ENCODE measurements at regions not wholly inside any gene's neighbourhood (a gene's known extent, or its start where the extent isn't known, plus 50 kb on each side); places are given as distances from the start of the nearest gene placed in this dataset.

- Histone ChIP-seq H3K27me3 (ENCODE audit: control insufficient read depth, insufficient read depth, low read length) (no peaks in the 10 kb centered on the region), H3K9ac (ENCODE audit: low read length) (no peak overlapping the region), H3K36me3 (ENCODE audit: control insufficient read depth, insufficient read depth, low read length) (no peaks in the 10 kb centered on the region), H3K27ac (ENCODE audit: low read depth, low read length) (no peak overlapping the region), H3K9me3 (ENCODE audit: control insufficient read depth, insufficient read depth, low read depth, low read length) (no peaks in the 10 kb centered on the region), H3K4me3 (ENCODE audit: low read depth, low read length) (no peak overlapping the region), H3K4me1 (ENCODE audit: control insufficient read depth, insufficient read depth, low read length) (no peaks in the 10 kb centered on the region)
Measured at GRCh38 chr2:5442736-5443135, 249.4 kb upstream of the SOX11 start.

GRCh38 chr2:5444168-5444567, 248.0 kb upstream of the SOX11 start:
- no peaks in the 10 kb centered on the region for H3K4me1 ChIP-seq (ENCODE audit: control insufficient read depth, insufficient read depth, low read length)

GRCh38 chr2:5444854-5445253, 247.3 kb upstream of the SOX11 start:
- H3K4me3 ChIP-seq (ENCODE audit: low read depth, low read length): no peak overlapping the region
- no peak overlapping the region for H3K9ac ChIP-seq (ENCODE audit: low read length)
- H3K27ac ChIP-seq (ENCODE audit: low read depth, low read length): no peak overlapping the region
- no peaks in the 10 kb centered on the region for H3K36me3 ChIP-seq (ENCODE audit: control insufficient read depth, insufficient read depth, low read length)
- no peaks in the 10 kb centered on the region for H3K9me3 ChIP-seq (ENCODE audit: control insufficient read depth, insufficient read depth, low read depth, low read length)
- H3K4me1 ChIP-seq (ENCODE audit: control insufficient read depth, insufficient read depth, low read length): no peaks in the 10 kb centered on the region
- no peaks in the 10 kb centered on the region for H3K27me3 ChIP-seq (ENCODE audit: control insufficient read depth, insufficient read depth, low read length)

More at GRCh38 chr2:5444168-5444567, 248.0 kb upstream of the SOX11 start:
- H3K9ac ChIP-seq (ENCODE audit: low read length): no peak overlapping the region
- H3K27ac ChIP-seq (ENCODE audit: low read depth, low read length): no peak overlapping the region
- no peaks in the 10 kb centered on the region for H3K36me3 ChIP-seq (ENCODE audit: control insufficient read depth, insufficient read depth, low read length)
- H3K4me3 ChIP-seq (ENCODE audit: low read depth, low read length): no peak overlapping the region
- H3K9me3 ChIP-seq (ENCODE audit: control insufficient read depth, insufficient read depth, low read depth, low read length): no peaks in the 10 kb centered on the region
- no peaks in the 10 kb centered on the region for H3K27me3 ChIP-seq (ENCODE audit: control insufficient read depth, insufficient read depth, low read length)

- Histone ChIP-seq H3K27me3 (ENCODE audit: control insufficient read depth, insufficient read depth, low read length) (no peaks in the 10 kb centered on the region), H3K9ac (ENCODE audit: low read length) (no peak overlapping the region), H3K4me3 (ENCODE audit: low read depth, low read length) (no peak overlapping the region), H3K9me3 (ENCODE audit: control insufficient read depth, insufficient read depth, low read depth, low read length) (no peaks in the 10 kb centered on the region), H3K27ac (ENCODE audit: low read depth, low read length) (no peak overlapping the region), H3K36me3 (ENCODE audit: control insufficient read depth, insufficient read depth, low read length) (no peaks in the 10 kb centered on the region), H3K4me1 (ENCODE audit: control insufficient read depth, insufficient read depth, low read length) (peaks cover 11% of the 10 kb centered on the region; the same call in 1 of the 2 replicates)
Measured at GRCh38 chr2:5449867-5450266, 242.3 kb upstream of the SOX11 start.

- no peaks in the 10 kb centered on the region for H3K27me3 ChIP-seq (ENCODE audit: control insufficient read depth, insufficient read depth, low read length)
- H3K9me3 ChIP-seq (ENCODE audit: control insufficient read depth, insufficient read depth, low read depth, low read length): no peaks in the 10 kb centered on the region
- no peak overlapping the region for H3K27ac ChIP-seq (ENCODE audit: low read depth, low read length)
- H3K9ac ChIP-seq (ENCODE audit: low read length): no peak overlapping the region
- H3K4me1 ChIP-seq (ENCODE audit: control insufficient read depth, insufficient read depth, low read length): peaks cover 11% of the 10 kb centered on the region; the same call in 1 of the 2 replicates
- no peaks in the 10 kb centered on the region for H3K36me3 ChIP-seq (ENCODE audit: control insufficient read depth, insufficient read depth, low read length)
- no peak overlapping the region for H3K4me3 ChIP-seq (ENCODE audit: low read depth, low read length)
Measured at GRCh38 chr2:5453220-5454050, 238.7 kb upstream of the SOX11 start.

- H3K4me3 ChIP-seq (ENCODE audit: low read depth, low read length): no peak overlapping the region
- no peak overlapping the region for H3K9ac ChIP-seq (ENCODE audit: low read length)
- H3K4me1 ChIP-seq (ENCODE audit: control insufficient read depth, insufficient read depth, low read length): peaks cover 11% of the 10 kb centered on the region; the same call in 1 of the 2 replicates
- H3K27ac ChIP-seq (ENCODE audit: low read depth, low read length): no peak overlapping the region
- H3K9me3 ChIP-seq (ENCODE audit: control insufficient read depth, insufficient read depth, low read depth, low read length): no peaks in the 10 kb centered on the region
- no peaks in the 10 kb centered on the region for H3K27me3 ChIP-seq (ENCODE audit: control insufficient read depth, insufficient read depth, low read length)
- H3K36me3 ChIP-seq (ENCODE audit: control insufficient read depth, insufficient read depth, low read length): no peaks in the 10 kb centered on the region
Measured at GRCh38 chr2:5454051-5454390, 238.2 kb upstream of the SOX11 start.

- Histone ChIP-seq H3K4me3 (ENCODE audit: low read depth, low read length) (no peak overlapping the region), H3K9me3 (ENCODE audit: control insufficient read depth, insufficient read depth, low read depth, low read length) (no peaks in the 10 kb centered on the region), H3K9ac (ENCODE audit: low read length) (no peak overlapping the region), H3K27me3 (ENCODE audit: control insufficient read depth, insufficient read depth, low read length) (no peaks in the 10 kb centered on the region), H3K27ac (ENCODE audit: low read depth, low read length) (no peak overlapping the region), H3K36me3 (ENCODE audit: control insufficient read depth, insufficient read depth, low read length) (no peaks in the 10 kb centered on the region), H3K4me1 (ENCODE audit: control insufficient read depth, insufficient read depth, low read length) (0 out of 2 replicates have a peak, but pooled peaks cover under 1% of the 10 kb centered on the region)
Measured at GRCh38 chr2:5459041-5459440, 233.1 kb upstream of the SOX11 start.

- no peak overlapping the region for H3K4me3 ChIP-seq (ENCODE audit: low read depth, low read length)
- H3K27ac ChIP-seq (ENCODE audit: low read depth, low read length): no peak overlapping the region
- no peaks in the 10 kb centered on the region for H3K27me3 ChIP-seq (ENCODE audit: control insufficient read depth, insufficient read depth, low read length)
- no peaks in the 10 kb centered on the region for H3K36me3 ChIP-seq (ENCODE audit: control insufficient read depth, insufficient read depth, low read length)
- H3K4me1 ChIP-seq (ENCODE audit: control insufficient read depth, insufficient read depth, low read length): no peaks in the 10 kb centered on the region; the same call in 1 of the 2 replicates
- no peak overlapping the region for H3K9ac ChIP-seq (ENCODE audit: low read length)
- no peaks in the 10 kb centered on the region for H3K9me3 ChIP-seq (ENCODE audit: control insufficient read depth, insufficient read depth, low read depth, low read length)
Measured at GRCh38 chr2:5464657-5465056, 227.5 kb upstream of the SOX11 start.

GRCh38 chr2:5465859-5466258, 226.3 kb upstream of the SOX11 start:
- Histone ChIP-seq H3K27ac (ENCODE audit: low read depth, low read length) (no peak overlapping the region), H3K36me3 (ENCODE audit: control insufficient read depth, insufficient read depth, low read length) (no peaks in the 10 kb centered on the region), H3K27me3 (ENCODE audit: control insufficient read depth, insufficient read depth, low read length) (no peaks in the 10 kb centered on the region)

GRCh38 chr2:5467178-5467905, 224.8 kb upstream of the SOX11 start:
- Histone ChIP-seq H3K4me3 (ENCODE audit: low read depth, low read length) (no peak overlapping the region), H3K27me3 (ENCODE audit: control insufficient read depth, insufficient read depth, low read length) (no peaks in the 10 kb centered on the region), H3K27ac (ENCODE audit: low read depth, low read length) (no peak overlapping the region), H3K9me3 (ENCODE audit: control insufficient read depth, insufficient read depth, low read depth, low read length) (no peaks in the 10 kb centered on the region), H3K36me3 (ENCODE audit: control insufficient read depth, insufficient read depth, low read length) (no peaks in the 10 kb centered on the region), H3K9ac (ENCODE audit: low read length) (no peak overlapping the region), H3K4me1 (ENCODE audit: control insufficient read depth, insufficient read depth, low read length) (no peaks in the 10 kb centered on the region; the same call in 1 of the 2 replicates)

More at GRCh38 chr2:5465859-5466258, 226.3 kb upstream of the SOX11 start:
- Histone ChIP-seq H3K9me3 (ENCODE audit: control insufficient read depth, insufficient read depth, low read depth, low read length) (no peaks in the 10 kb centered on the region), H3K9ac (ENCODE audit: low read length) (no peak overlapping the region), H3K4me1 (ENCODE audit: control insufficient read depth, insufficient read depth, low read length) (no peaks in the 10 kb centered on the region; the same call in 1 of the 2 replicates), H3K4me3 (ENCODE audit: low read depth, low read length) (no peak overlapping the region)

GRCh38 chr2:5472673-5473072, 219.5 kb upstream of the SOX11 start:
- Histone ChIP-seq H3K36me3 (ENCODE audit: control insufficient read depth, insufficient read depth, low read length) (no peaks in the 10 kb centered on the region), H3K27ac (ENCODE audit: low read depth, low read length) (no peak overlapping the region), H3K9me3 (ENCODE audit: control insufficient read depth, insufficient read depth, low read depth, low read length) (no peaks in the 10 kb centered on the region), H3K4me1 (ENCODE audit: control insufficient read depth, insufficient read depth, low read length) (no peaks in the 10 kb centered on the region), H3K27me3 (ENCODE audit: control insufficient read depth, insufficient read depth, low read length) (no peaks in the 10 kb centered on the region), H3K9ac (ENCODE audit: low read length) (no peak overlapping the region), H3K4me3 (ENCODE audit: low read depth, low read length) (no peak overlapping the region)

All from HUES6 (cell line).